Iris pigment epithelial cell (primary cell): ENCODE measurements at regions not wholly inside any gene's neighbourhood (a gene's known extent, or its start where the extent isn't known, plus 50 kb on each side); places are given as distances from the start of the nearest gene placed in this dataset.
A peak's percentile ranks its signal among the peaks of the same experiment; 100 is the strongest.

Source experiments
- DNase-seq: peaks from one replicate; pipeline ENCODE4 v3.0.0-alpha.2; 2011; ENCODE audit warnings: low read depth

DNA sequence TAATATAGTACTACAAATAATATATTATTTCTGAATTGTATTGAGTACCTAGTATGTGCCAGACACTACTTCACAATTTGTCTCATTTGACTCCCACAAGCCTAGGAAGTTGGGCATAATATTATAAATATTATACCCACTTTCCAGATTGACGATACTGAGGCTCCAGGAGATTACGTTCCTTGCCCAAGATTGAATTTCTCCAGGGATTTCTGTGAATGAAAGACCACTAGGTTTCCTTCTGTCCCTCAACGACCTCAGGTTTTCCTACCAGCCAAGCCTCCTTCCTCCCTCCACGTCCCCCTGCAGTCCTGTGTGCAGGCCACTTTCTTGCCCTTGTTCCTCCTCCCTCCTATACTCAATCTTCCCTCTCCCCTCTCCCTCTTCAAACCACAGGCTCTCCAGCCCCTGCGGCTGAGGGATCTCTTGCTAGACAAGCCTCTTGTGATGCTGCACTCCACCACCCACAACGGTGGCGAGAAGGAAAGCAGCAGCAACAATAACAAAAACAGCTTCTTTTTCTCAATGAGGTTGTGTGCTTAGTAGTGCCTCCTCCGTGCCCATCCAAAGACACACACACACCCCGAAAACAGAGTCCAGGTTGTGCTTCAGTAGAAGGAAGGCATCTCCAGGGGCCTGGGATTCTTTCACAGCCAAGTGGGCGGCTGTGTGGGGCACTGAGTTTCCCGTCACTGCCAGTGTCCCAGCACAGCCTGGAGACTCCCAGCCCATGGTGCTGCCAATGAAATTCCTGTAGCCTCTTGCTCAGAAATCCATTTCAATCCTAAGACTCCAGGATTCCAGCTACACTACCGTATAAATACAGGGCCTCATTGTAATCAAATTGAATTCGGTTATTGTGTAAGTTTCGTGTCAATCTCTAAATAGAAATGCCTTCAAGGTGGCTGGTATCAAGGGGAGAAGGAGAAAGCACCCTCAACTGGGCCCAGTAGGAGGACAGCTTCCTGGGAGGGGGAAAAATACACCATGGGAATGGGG lies 94.4 kb downstream of the NCR2 start:
- no peak for DNase-seq

DNA sequence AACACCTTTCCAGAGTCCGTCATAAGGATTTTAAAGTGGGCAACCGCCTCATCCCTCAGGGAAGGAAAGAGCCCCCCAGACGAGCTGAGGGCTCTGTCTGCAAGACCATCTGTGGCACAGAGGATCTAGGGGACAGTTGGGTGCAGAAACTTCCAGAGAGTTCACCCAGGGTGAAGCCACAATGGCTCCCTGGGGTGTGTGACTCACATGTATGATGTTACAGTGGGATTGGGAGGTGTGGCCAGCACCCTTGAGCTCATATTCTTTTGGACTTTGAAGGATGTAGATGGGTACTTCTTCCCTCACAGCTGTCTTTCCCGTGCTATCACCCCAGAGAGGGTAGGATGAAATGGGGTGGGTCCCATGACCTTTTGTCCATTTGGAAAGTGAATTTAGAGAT lies 95.5 kb downstream of the NCR2 start:
- peak; percentile 86 for DNase-seq

DNA sequence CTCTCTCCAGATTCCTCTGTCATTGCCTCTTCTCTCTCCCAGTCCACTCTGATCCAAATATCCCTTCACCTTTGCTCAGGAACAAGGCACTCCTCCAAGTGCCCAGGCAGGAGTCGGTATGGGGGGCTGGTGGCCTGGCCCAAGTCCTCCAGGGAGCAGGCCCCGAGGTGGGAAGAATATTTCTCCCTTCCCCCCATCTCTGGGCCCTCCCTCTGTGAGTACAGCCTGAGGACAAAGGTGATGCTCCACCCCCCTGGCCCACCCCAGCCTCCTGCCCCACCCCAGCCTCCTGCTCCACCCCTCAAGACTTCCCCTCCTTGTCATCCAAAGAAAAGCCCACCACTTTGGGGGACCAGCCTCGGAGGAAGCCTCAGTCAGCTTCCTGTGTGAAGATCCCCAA lies 96.9 kb downstream of the NCR2 start:
- DNase-seq = no peak

DNA sequence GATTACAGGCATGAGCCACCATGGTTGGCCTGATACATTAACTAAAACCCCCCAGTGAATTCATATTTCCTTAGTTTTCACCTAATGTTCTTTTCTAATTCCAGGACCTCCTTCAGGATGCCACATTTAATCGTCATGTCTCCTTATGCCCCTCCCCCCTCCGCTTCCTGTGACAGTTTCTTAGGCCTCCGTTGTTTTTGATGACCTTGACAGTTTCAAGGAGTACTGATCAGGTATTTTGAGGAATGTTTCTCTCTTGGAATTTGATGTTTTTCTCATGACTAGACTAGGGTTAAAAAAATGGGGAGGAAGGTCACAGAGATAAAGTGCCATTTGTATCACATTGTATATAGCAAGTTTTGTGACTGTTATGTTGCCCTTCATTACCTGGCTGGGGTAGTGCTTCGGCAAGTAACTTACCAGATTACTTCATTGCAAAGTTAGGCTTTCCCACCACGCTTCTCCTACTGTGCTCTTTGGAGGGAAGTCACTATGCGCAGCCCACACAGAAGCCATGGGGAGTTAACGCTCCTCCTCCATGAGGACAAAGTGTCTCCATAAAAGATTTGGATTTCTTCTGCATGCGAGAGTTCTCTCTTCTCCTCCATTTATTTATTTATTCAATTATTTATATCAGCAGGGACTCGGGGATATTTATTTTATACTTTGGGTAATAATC lies 99.5 kb downstream of the NCR2 start:
- no peak for DNase-seq

DNA sequence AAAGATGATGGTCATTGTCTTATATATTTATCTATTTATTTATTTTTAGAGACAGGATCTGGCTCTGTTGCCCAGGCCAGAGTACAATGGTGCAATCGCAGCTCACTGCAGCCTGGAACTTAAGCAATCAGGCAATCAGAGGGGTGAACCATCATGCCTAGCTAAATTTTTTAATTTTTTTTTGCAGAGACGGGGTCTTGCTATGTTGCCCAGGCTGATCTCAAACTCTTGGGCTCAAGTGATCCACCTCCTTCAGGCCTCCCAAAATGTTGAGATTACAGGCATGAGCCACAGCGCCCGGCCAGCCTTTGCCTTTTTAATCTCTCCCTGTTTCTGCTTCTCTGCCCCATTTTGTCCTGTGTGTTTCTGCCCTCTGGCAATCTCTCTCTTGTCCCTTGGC lies 102.2 kb downstream of the NCR2 start:
- DNase-seq = no peak

DNA sequence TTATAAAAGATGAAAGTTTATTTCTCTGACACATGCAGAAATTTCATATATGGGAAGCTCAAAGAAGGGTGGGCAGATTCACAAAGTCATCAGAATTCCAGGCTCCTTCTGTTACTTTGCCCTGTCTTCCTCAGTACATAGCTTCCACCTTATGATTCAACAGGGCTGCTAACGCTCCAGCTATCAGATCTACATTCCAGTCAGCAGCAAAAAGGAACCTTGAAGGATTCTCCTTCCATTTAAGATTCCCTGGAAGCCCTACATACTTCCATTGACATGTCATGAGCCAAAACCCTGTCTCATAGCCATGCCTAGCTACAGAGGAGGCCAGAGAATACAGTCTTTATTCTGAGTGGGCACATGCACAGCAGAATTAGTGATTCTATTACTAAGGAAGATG lies 103.3 kb downstream of the NCR2 start:
- DNase-seq = no peak

DNA sequence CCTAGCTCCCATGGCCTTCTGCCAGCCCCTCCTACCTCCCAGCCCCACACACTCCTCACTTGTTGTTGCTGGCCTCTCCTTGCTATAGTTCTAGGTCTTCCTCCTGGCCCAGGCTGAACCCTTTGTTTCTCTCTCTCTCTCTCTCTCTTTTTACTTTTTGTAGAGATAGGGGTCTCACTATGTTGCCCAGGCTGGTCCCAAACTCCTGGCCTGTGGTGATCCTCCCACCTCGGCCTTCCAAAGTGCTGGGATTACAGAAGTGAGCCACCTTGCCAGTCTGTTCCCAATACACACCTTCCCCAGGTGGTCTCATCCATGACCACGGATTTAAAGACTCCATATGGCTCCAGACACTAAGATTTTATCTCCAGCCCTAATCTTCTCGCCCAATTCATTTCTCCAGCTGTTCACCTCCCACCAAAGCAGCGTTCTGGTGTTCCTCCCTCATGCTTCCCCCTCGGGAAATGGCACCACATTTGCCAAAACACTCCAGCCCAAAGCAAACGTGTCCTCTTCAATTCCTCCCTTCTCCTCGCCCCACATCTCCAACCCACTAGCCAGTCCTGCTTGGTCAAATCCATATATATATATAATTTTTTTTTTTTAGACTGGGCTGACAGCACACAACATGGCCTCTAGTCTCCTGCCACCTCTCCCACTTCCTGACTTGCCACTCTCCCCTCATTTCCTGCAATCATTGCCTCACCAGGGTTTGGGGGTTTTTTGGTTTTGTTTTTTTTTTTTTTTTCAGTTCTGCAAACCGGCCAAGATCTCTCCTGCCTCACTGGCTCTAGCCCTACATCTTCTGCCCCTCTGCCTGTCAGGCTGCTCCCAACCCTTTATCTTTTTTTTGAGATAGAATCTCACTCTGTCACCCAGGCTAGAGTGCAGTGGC lies 104.4 kb downstream of the NCR2 start:
- no peak for DNase-seq

DNA sequence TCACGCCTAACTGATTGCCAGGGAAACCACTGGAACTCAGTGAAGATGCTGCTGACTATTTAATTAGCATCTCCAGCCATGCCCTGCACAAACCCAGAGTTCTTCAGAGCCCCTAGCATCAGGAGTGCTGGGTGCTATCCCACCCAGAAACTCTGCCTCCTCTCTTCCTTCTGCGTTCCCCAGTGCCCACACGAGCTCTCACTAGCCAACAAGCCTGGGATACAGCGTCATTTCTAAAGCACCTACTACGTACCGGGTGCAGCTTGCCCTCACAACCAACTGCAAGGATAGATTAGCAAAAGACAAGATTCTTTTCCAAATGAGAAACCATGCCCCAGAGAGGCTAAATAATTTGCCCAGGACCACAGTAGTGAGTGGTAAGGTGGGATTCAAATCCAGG lies 105.2 kb upstream of the FOXP4 start:
- DNase-seq = no peak

DNA sequence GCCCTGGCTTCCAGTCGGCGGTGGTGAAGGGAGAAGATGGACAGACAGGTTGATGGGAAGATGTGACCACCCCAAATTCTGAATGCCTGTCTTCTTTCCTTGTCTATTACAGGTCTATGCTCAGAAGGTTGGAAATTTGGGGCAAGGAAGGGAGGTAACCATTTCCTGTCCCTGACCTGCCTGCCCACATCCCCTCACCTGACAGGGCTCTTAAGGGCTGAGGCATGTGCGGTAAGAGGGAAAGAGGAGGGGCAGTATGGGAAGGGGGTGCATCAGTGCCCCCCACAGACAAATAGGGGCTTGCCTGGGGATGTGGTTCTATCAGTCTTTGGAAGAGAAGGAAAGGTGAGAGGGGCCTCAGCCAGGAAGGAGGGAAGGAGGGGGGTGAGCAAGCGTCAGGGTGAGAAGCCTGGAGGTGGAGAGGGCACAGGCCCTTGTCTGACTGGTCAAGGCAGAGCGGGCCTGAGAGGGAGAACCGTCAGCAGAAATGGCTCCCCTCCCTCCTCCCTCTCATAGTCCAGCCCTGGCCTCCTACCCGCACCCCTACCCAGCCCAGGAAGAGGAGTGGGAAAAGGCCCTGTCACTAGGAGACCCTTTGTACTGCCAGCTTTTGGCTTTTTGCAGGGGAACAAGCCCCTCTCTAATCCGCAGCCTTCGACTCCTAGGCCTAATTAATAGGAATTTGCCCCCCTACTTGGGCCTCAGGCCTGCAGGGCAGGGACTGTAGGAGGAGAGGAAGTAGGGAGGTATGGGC lies 104.4 kb upstream of the FOXP4 start:
- no peak for DNase-seq

DNA sequence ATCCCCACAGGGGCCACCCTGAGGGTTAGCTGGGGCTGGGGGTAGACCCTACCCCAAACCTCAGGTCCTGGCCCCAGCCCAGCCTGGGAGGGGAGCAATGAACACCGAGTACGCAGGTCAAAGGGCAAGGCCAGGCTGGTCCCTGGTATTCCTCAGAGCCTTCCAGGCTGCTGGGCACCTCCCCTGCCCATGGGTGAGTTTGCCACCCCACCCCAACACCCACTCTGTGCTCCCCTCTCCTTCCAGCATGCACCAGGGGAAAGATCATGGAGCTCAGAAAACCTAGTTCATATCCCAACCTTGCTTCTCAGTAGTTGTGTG lies 103.9 kb upstream of the FOXP4 start:
- no peak for DNase-seq

DNA sequence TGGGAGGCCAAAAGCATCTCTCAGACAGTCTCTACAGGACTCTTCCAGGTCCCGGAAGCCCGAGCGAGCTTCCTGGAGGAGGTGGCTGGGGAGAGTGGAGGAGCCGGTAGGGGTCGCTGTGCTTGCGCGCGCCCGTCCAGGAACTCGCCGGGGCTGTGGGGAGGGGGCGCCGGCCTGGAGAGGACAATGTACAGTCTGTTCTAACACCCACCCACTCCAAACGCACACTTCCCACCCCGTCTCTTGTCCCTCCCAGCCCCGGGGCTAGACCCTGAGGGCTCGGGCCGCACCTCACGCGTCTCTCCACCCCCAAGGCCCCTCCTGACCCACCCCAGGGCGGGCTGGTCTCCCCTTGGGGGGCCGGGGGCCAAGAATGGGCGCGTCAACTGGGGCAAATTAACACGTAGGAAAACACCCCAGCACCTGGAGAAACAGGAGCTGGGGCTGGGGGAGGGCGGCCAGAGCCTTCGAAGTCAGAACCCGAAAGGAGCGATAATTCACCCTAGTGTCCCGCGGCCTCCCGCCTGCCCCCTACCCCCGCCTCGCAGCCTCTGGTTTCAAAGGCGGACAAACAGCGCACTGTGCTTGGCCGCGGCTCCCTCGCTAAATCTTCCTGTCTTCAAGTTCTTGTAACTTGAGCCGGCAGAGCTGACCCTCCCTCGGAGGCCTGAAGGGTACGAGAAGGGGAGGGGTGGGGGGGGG lies 103.2 kb upstream of the FOXP4 start:
- peak; percentile 64 for DNase-seq

DNA sequence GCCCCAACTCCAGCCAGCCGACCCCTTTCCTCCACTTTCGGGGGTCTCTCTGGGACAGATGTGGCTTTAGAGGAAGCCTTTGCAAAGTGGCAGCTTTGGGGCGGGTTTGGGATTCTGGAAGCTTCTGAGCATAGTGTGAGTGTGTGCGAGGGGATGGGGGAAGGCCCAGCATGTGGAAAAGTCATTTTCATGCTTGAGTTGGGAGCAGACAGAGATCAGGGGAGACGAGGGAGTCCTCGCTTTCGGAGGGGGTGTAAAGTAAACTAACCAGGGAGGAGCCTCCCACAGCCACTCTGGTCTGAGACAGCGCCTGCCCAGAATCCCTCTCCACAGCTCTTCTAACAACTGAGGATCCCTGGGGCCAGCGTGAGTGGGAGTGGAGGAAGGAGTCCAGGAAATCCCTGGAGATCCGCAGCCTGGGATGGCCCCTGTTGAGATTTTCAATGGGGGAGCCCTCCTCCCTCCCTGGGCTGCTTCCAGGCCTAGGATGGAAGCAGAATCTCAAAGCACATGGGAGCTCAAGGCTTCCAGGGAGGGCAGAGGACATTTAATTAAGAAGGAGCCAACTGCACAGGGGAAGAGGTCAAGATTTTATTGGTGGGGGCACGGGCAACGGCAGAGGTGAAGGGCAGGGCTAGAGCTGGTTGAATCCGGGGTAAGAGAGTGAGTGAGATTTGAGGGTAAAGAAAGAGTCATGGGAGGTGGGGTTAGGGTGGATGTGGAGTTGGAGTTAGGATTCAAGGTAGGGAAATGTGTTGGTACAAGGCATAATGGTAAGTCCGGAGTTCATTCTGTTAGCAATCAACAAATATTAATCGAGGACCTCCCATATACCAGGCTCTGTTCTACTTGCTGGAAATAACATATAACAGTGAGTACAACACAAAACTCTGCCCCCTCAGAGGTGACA lies 102.3 kb upstream of the FOXP4 start:
- peak; percentile 36 for DNase-seq

DNA sequence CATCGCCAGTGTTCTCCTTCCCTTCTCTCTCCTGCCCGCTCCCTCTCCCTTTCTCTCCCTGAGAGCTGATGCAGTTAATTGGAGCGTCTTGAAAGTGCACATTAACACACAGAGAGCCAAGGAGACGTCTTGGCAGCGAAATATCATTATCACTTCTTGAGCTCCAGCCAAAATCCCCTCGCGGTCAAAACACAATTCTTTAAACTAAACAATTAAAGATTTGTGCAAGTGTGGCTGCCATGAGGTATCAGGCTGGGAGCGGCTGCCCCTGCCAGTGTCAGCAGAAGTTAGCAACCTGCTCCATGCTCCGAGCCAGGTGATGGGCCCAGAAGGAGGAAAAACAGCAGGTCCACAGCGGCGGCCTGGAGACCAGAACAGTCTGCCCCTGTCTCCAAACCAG lies 100.9 kb upstream of the FOXP4 start:
- DNase-seq = no peak

DNA sequence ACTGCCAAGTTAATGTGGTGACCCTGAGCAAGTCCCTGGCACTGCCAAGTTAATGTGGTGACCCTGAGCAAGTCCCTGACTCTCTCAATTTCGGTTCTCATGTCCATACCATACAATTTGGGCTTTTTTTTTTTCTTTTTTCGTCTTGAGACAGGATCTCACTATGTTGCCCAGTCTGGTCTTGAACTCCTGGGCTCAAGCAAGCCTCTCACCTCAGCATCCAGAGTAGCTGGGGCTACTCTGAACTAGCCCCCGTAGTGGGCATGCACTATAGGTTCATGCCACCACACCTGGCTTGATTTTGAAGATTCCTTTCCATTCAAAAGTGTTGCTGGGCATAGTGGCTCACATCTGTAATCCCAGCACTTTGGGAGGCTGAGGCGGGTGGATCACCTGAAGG lies 100.0 kb upstream of the FOXP4 start:
- no peak for DNase-seq

DNA sequence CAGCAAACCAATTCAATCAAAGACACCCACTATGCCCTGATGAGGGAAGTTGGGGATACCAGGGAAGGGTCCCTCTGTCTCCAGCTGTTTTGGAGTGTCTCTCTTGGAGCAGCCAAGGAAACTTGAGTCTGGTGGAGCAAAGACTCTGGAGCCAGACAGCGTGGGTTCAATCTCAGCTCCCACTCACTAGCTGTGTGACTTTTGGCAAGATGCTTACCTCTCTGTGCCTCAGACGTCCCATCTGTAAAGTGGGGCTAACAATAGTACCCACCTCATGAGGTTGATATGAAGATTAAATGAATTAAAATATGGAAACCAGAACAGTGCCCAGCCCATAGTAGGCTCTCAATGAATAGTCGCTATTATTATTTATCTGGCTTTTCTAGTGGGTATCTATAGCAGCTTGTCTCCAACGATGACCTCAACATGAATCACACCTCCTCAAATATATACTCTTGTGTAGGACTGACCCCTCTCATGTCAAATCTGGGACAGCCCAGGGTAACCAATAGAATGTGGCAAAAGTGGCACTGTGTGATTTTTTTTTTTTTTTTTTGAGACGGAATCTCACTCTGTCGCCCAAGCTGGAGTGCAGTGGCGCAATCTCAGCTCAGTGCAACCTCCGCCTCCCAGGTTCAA lies 99.2 kb upstream of the FOXP4 start:
- no peak for DNase-seq

DNA sequence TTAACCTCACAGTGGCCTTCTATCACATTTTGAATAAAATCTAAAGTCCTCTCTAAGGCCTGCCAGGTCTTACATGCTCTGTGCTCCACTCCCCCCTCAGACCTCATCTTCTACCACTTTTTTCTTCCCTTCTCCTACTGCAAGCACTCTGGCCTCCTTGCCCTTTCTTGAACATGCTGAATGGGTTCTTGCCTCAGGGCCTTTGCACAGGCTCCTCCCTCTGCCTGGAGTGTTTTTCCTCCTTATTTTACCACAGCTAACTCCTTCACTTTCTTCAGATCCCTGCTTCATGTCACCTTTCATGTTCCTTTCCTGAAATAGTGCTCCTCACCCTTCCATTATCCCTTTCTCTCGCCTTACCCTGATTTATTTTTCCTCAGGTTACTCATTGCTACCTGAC lies 97.9 kb upstream of the FOXP4 start:
- no peak for DNase-seq

DNA sequence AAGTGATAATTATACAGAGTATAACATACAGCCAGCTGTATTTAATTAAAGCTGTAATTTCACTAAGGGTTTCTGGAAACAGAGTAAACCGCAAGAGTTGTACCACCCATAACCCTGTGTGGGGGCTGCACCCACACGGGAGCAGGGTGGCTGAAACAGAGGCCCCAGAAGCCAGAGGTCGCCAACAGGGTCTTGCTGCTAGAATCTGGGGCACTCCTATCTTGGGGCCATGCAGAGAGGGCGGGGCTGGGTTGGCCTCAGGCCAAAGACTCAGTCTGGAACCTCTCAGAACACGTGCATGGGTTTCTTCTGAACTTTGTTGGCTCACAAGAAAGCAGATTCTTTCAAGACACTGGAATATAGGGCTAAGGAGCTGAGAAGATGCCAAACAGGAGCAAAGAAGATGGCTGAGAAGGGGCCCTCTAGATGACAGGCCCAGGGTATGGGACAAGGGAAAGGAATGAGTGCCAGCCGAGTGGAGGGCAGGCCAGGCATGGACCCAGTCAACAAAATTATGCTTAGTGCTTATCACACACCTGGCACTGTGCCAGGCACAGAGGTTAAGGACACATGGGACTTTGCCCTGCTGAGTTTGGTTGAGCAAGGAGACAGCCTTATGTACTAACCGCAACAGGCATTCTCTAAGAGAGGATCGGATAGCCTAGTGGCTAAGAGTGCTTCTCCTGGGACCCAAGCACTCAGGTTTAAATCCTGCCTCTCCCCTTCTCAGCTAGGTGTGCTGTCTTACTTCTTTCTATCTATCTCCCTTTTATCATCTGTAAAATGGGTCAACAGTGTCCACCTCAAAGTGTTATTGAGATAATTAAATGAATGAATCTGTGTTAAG lies 96.6 kb upstream of the FOXP4 start:
- peak; percentile 43 for DNase-seq

DNA sequence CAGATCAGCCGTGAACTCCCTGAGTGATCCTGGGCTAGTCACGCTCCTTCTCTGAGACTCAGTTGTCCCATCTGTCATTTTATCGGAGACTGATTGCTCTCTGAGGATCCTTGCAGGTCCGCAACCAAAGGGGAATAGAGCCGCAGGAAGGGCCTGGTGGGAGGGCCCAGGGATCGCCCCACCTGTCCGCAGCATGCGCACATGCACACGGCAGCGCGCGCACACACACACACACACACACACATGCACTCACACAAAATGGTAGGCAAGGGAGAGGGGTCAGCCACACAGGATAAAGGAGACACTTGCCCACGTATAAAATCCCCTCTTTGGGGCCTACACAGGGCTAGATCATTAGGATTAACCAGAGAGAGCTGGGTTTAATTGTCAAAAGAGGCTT lies 95.6 kb upstream of the FOXP4 start:
- DNase-seq = no peak

DNA sequence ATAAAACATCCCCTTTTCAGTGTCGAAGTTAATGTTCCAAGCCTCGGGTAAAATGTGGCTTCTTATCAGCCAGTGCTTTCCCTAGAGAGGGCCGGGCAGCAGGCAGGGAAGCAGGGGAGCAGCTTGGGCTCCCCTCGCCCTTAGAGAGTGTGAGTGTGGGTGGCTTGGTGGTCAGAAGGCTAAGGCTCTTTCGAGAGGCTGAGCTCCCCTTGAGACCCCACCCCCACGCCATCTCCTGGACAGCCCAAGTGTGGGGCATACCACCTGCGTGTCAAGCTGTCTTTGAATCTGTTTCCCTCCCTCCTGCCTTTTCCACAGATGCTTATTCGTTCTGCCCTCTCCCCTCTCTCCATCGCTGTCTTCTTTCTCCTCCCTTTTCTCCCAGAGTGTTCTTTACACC lies 95.1 kb upstream of the FOXP4 start:
- DNase-seq = no peak
